ENCODE measurements at regions not wholly inside any gene's neighbourhood (a gene's known extent, or its start where the extent isn't known, plus 50 kb on each side); places are given as distances from the start of the nearest gene placed in this dataset.
"Not testable (repeated sequence)": the region's sequence is repeated elsewhere in the genome, so short reads cannot be mapped to it uniquely, and the experiment has no call there.

DNA sequence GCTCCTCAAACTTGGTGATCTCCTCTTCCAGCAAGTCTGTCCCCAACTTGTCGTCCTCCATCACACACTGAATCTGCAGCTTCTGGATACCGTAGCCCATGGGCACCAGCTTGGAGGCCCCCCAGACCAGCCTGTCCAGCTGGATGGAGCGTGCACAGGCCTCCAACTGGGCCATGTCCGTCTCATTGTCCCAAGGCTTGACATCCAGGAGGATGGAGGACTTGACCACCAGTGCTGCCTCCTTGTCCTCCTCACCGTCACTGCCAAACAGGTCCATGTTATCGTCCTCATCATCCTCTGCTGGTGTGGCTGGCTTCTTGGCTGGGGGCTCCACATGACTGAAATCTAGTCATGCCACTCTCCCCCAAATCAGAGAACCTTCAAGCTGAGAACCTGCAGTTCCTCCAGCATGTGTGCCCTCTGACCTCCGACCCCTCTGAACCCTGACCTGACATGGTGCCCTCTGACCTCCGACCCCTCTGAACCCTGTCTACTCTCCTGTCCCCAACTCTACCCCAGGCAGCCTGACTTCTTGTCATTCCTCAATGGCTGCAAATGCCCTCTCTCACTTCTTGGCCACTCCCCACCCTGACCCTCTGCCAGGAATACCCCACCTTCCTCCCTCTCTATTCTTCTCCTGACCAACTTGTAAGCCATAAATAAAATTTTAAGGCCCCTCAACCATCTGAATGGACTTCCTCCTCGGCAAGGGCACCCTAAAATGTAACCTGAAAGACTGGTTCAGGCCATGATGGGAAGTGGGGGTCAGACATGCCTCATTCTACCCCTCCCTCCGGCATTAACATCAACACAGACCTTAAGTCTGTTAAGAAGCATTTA lies 275.7 kb upstream of the C1orf174 start:
- DNase-seq = no peak

DNA sequence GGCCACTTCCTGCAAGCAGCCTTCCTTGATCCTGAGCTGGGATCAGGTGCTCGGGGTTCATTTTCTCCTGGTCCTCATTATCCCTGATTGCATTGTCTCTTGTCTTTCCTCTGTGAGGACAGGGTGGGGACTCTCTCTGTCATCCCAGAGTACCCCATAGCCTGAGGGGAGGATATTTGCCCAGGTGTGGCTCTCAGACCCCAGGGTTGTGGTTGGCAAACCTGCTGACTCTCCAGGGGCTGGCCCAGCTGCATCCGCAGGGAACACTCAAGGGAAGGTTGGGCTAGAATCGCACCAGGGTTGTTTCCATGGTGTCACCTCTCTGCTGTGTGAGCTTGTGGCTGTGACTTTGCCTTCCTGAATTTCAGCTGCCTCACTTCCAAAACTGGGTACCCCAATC lies 276.8 kb upstream of the C1orf174 start:
- DNase-seq = no peak

DNA sequence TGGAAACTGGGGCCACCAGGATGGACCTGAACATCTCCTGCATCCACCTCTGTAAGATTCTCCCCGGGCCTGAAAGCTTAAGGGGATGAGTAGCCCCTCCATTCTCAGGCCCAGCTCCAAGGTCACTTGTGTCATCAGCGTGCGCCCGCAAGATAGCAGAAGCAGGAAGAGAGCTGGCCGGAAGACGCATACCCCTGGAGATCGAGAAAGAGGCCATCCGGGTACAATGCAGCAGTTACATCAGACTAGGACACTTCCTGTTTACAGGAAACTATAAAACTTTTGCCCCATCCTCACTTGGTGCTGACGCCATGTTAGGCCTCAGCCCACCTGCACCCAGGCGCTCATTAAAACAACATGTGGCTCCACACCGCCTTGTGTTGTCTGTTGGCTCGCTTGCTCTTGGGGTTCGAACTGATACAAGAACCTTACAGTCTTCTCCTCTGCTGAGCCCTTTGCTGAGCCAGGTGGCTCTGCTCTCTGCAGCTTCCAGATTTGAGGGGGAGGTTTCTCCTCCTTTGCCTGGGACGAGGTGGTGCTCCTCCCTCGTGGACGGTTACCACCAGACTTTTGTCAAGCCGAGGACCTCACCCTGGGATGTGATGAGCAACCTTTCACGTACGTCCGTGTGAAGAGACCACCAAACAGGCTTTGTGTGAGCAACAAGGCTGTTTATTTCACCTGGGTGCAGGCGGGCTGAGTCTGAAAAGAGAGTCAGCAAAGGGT lies 277.5 kb upstream of the C1orf174 start:
- DNase-seq = no peak

DNA sequence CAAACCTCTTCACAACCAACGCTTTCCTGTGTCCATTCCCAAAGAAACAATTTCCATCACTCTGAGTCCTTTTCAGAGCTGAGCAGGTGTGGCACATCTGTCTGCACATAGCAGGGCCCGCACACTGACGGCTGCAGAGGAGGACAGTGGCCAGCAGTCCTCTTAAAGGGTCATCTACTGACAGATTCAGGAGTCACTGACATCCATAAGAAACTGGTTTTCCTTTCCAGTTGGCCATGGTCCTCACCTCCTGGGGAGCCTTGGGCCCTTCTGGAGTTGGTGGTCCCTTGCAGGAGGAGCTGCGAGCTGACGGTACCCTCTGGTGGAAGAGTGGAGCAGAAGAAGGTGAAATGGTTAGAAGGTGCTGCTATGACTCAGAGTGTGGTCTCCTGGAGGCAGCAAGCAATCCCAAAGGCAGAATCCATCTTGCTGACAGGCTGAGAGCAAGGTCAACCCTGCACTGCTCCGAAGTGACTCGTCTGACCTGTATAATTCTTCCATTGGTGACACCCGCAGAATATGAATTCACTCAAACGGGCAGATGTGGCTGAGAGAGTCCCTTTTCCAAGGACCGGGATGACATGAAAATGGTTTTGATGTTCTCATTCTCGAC lies 278.5 kb upstream of the C1orf174 start:
- no peak for DNase-seq

DNA sequence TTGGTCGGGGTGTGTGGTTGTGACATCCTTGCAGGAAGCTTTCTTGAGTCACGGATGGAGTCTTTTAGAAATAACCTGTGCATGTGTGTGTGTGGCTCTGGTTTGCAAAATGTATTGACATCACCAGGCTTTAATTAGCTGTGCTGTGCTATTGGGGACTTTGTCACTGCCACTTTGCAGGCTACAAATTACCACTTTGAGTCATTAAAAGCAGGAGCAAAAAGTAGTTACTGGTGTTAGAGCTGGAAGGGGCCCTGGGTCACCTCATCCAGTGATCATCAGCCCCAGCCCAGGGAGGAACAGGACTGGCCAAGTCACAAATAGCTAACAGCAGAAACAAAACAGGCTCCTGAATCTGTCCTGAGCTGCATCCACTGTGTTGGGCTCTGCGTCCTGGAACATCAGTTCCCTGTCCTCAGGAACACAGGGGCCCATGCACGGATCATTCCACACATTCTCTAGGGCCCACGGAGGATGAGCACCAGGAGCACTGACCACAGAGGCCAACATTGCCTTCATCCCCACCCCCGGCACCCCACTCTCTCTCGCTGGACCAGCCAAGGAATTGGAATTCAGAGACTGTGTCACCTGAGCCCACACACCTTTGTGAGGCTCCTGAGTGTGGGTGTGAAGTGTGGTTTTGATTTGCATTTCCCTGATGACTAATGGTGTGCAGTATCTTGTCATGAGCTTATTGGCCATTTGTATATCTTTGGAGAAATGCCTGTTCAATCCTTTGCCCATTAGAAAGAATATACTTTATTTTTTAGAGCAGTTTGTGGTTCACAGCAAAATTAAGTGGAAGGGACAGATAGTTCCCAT lies 280.1 kb upstream of the C1orf174 start:
- DNase-seq = no peak

DNA sequence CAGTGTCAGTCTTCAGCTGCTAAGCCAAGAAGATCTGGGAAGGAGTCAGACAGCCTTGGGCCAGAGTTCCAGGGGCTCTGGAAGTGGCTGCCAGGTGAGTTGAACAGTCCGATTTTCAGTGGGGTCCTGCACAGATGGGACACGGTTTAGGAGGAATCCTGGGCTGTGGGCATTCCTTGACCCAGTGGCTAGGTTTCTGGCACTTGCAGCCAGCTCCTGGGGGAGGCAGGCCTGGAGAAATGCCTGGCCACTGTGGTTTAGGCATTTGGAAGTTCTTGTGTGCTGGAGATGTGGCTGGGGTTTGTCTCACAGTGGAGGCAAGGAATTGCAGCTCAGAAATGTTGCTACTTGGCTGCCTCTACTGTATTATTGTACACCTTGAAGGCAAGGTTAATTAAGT lies 286.4 kb upstream of the C1orf174 start:
- not testable (repeated sequence) for DNase-seq

DNA sequence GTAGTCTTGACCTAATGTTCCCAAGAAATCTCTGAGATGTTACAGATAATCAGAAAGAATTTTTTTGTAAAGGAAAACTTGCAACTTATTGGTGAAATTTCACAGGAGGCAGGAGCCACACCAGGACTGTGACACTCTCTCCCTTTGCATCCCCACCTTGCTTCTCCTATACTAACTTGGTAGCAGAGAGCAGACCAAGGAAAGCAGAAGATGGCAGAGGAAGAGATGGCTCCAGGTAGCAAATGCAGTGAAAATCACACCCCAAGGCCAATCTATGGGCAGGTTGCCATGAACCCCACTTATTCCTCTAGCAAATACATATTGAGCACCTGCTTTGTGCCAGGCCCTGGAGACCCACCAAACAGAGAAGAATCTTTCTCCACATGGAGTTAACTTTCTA lies 303.4 kb upstream of the C1orf174 start:
- DNase-seq = no peak

DNA sequence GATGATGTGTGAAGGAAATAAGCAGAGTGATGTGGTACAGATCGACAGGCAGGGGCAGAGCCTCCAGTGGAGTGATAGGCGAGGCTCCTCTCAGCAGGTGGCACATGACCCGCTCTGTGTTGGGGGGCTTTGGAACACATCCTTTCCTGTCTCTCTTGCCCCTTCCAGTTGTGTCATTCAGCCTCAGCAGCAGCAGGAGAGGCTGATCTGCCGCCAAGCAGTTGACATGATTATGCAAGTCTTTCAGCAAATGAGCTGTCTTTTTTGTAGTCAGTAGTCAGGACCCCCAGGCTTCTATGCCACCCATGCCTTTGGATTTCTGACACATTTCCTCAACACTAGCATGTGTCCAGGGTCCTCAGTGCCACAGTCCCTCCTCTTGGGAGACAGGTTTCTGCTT lies 307.1 kb upstream of the C1orf174 start:
- no peak for DNase-seq

DNA sequence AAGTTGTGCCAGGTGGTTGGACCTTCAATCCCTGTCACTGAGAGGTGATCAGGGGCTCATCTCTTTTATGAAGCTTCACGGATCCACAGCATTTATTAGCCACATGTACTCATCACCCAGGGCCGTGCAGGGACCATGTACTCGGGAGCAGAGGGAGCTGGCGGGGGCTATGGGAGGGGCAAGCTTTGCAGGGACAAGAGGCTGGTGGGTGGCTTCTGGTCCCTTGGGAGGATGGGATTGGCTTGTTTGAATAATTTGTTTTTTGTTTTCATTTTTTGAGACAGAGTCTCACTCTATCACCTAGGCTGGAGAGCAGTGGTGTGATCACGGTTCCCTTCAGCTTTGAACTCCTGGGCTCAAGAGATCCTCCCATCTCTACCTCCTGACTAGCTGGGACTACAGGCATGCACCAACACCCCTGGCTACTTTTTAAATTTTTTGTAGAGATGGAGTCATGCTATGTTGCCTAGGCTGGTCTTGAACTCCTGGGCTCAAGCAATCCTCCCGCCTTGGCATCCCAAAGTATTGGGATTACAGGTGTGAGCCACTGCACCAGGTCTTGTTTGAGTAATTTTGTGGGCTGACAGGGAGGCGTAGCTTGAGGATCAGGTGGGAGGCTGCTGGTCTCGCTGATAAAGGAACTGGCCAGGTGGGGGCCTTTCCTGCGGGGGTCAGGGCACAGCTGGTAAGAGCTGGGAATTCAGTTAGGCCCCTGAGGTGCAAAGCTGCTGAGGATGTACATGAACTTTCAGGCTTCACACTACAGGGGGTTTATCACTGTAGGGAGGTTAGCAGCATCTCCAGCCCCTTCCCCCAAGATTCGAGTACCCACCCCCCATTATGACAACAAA lies 308.0 kb upstream of the C1orf174 start:
- no peak for DNase-seq

DNA sequence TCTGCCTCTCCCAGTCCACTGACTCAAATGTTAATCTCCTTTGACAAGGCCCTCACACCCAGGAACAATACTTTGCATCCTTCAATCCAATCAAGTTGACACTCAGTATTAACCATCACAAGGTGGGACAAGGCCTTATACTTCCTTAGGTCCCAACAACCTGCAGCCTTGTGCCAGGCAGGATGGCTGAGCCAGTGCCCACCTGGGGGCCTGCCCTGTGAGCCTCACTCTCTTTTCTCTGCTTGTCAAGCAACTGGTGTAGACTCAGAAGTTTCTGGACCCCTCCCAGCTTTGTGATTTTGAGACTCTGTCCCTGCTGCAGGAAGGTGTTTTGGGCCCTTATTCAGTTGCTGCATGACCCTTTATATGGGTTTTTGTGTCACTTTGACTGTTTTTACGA lies 310.0 kb upstream of the C1orf174 start:
- no peak for DNase-seq

DNA sequence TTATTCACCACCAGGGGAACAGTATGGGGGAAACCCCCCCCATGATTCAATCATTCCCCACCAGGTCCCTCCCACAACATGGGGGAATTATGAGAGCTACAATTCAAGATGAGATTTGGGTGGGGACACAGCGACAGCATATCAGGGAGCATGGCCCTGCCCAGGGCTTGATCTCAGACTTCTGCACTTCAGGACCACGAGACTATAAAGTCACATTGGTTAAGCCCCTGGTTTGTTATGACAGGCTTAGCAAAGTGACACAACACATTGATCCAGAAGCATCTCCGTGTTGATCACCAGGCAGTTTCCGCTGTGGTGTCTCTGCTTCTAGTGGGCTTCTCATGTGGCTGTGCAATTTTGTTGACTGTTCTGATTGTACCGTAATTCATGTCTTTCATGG lies 312.7 kb upstream of the C1orf174 start:
- DNase-seq = no peak

DNA sequence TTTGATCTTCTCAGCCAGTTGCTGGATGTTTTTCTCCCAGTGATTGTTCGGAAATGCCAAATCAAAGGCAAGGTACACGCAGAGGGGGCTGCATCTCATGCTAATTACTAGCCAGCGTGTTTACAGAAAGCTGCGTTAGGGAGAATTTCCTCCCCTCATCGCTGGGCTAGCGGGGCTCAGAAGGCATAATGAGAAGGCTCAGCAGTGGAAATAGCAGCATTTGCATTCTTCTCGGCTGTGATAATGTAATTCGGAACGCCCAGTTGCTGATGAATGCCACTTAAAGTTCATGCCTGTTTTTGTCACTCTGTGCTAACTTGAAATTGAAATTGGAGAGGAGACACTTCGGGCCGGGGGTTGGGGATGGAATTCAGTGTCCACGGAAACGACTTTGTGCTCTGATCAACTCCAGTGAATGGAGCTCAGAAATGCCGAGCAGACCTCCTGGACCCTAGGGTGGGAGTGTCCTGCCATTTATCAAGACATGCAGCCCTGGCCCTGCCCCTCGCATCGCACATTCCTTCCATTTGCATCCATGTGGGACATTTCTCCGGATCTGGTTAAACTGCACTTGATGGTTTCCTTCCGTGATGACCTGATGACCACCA lies 313.4 kb upstream of the C1orf174 start:
- no peak for DNase-seq

DNA sequence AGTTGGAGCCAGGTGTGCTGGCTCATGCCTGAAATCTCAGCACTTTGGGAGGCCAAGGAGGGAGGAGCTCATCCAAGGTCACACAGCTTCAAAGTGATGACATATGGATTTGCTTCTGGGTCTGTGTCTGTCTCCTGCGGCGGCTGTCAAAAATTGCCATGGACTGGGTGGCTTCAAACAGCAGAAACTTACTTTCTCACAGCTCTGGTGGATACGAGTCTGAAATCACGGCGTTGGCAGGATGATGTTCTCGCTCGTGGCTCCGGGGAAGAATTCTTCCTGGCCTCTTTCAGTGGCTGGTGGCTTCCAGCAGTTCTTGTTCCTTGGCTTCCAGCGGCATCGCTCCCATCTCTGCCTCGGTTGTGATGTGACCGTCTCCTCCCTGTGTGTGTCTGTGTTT lies 314.8 kb upstream of the C1orf174 start:
- DNase-seq = no peak

DNA sequence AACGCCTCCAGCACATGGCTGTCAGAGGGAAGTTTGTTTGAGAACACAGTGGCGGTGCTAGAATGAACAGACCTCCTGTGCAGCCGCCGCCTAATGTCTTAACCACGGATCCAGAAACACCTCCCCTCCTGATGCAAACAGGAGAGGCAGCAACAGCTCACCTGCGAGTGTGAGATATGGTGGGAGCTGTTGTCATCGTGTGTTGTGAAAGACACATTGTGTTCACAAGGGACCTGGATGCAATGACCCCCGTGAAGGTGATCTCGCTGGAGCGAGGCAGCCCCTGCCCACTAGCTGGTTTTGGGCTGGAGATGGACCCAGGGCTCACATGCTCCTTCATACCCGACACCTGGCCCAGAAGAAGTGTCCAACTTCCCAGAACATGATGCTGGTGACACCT lies 315.3 kb upstream of the C1orf174 start:
- DNase-seq = no peak

DNA sequence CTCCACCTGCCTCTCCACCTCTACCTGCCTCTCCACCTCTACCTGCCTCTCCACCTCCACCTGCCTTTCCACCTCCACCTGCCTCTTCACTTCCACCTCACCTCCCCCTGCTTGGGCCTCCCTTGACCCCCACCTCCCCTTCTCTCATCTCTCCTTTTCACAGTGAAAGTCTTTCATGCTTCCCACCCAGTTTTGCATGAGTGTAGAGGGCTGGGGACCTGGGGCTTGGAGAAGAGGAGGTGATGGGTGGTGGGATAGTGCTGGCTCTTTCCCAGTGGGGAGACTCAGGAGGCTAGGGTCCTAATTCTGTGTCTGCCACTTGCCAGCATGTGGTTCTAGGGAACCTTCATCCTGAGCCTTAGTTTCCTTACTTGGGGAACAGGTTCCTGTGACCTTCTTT lies 316.2 kb upstream of the C1orf174 start:
- DNase-seq = no peak

DNA sequence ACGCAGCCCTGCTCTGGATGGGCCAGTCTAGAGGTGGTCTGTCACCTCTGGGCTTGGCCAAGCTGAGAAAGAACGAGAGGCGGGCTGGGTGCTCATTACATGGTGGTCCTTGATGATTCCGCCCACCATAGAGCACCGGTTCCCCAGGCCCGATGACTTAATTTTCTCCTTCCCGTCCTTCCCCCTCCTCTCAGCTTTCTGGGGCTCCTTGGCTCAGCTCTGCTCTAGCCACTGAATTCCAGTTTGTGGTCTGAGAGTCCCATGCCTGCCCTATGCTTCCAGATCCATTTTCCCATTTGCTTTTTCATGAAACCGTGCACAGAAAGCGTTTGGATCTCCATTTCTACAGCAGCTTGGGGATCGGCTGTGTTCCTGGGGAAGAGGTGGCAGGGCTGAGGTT lies 318.5 kb upstream of the C1orf174 start:
- DNase-seq = no peak

DNA sequence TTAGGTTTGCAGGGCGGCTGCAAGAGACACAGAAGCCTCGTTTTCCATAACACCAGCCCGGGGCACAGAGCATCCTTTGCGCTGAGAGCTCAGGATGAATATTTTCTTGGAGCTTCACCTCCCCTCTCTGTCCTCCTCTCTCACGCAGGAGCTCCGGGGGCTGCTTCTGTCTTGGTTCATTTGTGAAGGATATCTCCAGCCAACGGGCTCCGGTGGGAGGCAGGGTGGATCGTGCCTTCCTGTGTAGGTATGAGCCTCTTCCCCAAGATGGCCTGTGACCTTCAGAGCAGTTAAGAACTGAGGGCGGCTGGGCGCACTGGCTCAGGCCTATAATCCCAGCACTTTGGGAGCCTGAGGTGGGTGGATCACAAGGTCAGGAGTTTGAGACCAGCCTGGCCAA lies 319.0 kb upstream of the C1orf174 start:
- DNase-seq = no peak

DNA sequence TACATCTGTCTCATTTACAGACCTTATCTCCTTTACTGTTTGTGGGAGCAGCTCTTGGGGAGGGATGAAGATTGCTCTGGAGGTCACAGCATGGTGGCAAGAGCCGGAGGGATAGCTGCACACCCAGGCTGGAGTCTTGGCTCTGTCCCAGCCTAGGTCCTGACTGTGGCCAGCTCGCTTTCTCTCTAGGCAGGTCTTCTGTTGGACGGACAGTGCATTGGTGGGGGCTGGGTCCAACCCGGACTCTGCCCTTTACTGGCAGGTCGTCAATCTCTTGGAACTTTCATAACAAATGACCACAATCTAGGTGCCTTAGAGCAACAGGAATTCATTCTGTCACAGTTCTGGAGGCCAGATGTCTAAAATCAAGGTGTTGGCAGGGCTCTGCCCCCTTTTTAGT lies 319.8 kb upstream of the C1orf174 start:
- DNase-seq = no peak

DNA sequence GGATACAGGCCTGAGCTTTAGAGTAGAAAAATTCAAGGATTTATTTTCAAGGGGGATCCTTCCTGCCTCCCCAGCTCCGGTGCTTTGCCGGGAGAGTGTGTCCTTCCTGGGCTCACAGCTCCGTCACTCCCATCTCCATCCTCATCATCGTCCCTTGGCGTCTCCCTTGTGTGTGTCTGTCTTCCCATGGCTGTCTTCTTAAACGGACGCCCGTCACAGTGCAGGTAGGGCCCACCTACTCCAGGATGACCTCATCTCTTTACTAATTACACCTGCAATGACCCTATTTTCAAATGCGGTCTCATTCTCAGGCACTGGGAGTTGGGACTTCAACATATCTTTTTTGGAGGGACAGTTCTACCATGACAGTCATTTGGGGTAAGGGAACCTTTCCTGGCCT lies 320.3 kb upstream of the C1orf174 start:
- DNase-seq = no peak

DNA sequence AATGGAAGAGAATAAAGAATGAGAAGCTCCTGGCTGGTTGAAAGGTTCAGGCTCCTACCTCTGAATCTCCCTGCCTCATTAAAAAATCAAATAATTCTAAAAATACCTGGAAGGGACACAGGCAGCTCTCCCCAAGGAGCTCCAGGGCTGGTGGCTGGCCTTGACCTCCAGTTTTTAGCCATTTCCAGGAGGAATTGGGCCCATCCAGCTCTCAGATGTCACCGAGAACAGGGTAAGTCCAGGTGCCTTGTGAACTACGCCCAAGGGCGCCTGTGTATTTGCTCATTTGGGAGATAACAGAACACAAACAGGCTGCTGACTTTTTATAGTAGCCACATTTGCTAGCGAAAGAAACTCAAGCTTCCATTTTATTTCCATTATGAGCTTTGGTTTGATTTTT lies 321.0 kb upstream of the C1orf174 start:
- no peak for DNase-seq

DNA sequence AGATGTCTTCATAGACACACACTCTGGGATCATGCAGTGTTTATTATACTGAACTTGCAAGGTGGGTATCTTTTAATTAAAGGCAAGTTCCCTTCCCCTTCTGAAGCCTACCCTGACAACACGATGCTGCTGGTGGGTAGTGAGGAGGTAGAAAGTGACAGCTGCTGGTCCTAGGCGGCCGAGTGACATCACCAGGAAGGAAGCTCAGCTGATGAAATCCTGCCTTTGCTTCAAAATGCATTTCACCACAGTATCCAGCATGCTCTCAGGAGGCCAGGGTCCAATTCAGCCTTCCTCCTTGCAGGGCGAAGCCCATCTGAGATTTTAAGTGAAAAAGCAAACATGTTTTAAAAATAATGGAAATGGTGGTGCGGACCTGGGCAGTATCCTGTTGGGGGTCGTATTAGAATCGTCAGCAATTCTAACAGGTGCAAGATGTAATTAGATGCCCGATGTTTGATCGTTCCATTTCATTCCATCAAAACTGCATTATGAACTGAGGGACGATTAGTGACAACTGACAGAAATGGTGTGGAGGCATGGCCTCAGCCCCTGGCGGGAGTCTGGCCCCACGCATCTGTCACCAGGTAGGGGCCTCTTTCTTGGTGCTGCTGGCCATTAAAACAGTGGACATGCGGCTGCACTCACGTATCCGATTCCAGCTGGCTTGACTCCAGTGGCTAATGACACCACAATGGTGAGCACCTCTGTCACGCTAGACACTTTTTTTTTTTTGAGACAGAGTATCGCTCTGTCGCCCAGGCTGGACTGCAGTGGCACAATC lies 324.8 kb upstream of the C1orf174 start:
- no peak for DNase-seq

Measured in hindlimb muscle (tissue), 1 donor.